ENCODE measurements at regions not wholly inside any gene's neighbourhood (a gene's known extent, or its start where the extent isn't known, plus 50 kb on each side); places are given as distances from the start of the nearest gene placed in this dataset.

DNA sequence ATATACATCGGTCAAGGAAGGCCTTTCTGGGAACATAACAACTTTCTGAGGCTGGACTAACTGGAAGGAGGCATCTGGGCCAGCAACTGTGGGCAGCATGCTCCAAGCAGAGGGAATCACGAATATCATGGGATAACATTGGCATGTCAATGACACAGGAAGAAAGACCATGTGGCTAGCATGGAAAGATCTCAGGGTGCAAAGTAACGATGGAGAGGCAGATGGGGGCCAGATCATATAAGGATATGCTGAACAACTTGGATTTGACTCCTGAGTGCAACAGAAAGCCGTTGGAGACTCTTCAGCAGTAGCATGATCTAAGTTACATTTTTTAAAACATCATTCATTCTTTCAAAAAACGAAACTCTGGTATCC is 133.6 kb downstream of the FOXI3 start:
- no peaks in the 10 kb centered on the region for H3K79me2 ChIP-seq (ENCODE audit: low read depth)
- TF ChIP-seq EZH2 (IDR thresholded peaks at IDR 0.05; ENCODE audit: low read depth), result no peak
- TF ChIP-seq, protein P1, sequence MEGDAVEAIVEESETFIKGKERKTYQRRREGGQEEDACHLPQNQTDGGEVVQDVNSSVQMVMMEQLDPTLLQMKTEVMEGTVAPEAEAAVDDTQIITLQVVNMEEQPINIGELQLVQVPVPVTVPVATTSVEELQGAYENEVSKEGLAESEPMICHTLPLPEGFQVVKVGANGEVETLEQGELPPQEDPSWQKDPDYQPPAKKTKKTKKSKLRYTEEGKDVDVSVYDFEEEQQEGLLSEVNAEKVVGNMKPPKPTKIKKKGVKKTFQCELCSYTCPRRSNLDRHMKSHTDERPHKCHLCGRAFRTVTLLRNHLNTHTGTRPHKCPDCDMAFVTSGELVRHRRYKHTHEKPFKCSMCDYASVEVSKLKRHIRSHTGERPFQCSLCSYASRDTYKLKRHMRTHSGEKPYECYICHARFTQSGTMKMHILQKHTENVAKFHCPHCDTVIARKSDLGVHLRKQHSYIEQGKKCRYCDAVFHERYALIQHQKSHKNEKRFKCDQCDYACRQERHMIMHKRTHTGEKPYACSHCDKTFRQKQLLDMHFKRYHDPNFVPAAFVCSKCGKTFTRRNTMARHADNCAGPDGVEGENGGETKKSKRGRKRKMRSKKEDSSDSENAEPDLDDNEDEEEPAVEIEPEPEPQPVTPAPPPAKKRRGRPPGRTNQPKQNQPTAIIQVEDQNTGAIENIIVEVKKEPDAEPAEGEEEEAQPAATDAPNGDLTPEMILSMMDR (conservative IDR thresholded peaks at IDR 0.05), result no peak
- no peaks in the 10 kb centered on the region for H3K9me2 ChIP-seq (ENCODE audit: insufficient read depth)
- ChIA-PET POLR2A (ENCODE audit: unreplicated experiment) (no interaction called here), CTCF (no interaction called here)
- no peaks in the 10 kb centered on the region for H3F3A ChIP-seq (ENCODE audit: insufficient read depth, low read depth)
- H3K9me3 ChIP-seq (ENCODE audit: insufficient read depth, low read depth), result no peaks in the 10 kb centered on the region
- H2AFZ ChIP-seq, result no peak overlapping the region
- DNase-seq, result no peak
- no peaks in the 10 kb centered on the region for H3K36me3 ChIP-seq (ENCODE audit: low read depth)
- H4K20me1 ChIP-seq (ENCODE audit: insufficient read depth), result no peaks in the 10 kb centered on the region
- H3K4me1 ChIP-seq (replicated peaks; ENCODE audit: insufficient read depth), result no peaks in the 10 kb centered on the region
- H3K4me3 ChIP-seq, result no peak overlapping the region
- no TSS peak for BruUV-seq (replicated peaks)
- peaks cover 36% of the 10 kb centered on the region; the same call in 1 of the 2 replicates for H3K27me3 ChIP-seq (ENCODE audit: insufficient read depth, low read depth)
- H3K4me2 ChIP-seq, result no peak overlapping the region
- intact Hi-C loops (cut with micrococcal nuclease; ENCODE audit: unreplicated experiment), result no loop called here
- H3K27ac ChIP-seq, result no peak overlapping the region

DNA sequence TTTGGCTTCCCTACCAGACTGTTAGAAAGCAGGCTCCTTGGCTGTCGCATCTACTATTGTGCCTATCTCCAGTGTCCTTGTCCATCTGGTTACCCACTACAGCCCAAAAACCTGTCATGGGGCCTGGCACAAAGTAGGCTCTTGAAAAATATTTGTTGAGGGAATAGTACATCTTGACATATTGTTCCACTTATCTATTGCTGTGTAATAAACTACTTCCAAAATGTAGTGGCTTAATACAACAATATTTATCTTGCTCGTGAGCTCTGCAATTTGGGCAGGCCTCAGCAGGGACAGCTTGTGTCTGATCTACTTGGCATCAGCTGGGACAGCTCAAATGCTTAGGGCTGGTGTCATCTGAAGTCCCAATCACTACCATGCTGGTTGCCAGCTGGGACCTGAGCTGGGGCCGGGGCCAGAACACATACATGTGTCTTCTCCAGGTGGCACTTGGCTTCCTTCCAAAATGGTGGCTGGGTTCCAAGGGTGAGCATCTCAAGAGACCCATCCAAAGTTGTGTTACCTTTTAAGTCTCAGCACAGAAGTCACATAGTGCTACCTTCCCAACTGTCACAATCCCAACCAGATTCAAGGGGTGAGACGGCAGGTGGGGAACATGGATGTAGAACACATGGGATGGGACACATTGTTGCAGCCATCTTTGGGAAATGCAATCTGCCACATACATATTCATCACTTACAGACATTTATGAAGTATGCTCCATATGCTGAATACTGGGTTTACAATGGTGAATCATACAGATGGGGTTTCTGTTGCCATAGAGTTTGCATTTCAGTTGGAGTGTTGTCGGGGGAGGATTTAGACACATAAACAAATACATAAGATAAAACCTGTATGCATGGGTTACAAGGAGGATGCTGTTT is 134.2 kb downstream of the FOXI3 start:
- Histone ChIP-seq H3K9me3 (ENCODE audit: insufficient read depth, low read depth) (no peaks in the 10 kb centered on the region), H4K20me1 (ENCODE audit: insufficient read depth) (no peaks in the 10 kb centered on the region), H3K27ac (no peak overlapping the region), H3K79me2 (ENCODE audit: low read depth) (no peaks in the 10 kb centered on the region), H2AFZ (no peak overlapping the region), H3K9me2 (ENCODE audit: insufficient read depth) (no peaks in the 10 kb centered on the region), H3K4me1 (replicated peaks; ENCODE audit: insufficient read depth) (no peaks in the 10 kb centered on the region), H3F3A (ENCODE audit: insufficient read depth, low read depth) (no peaks in the 10 kb centered on the region), H3K27me3 (ENCODE audit: insufficient read depth, low read depth) (peaks cover 33% of the 10 kb centered on the region; the same call in 1 of the 2 replicates), H3K4me3 (no peak overlapping the region), H3K36me3 (ENCODE audit: low read depth) (no peaks in the 10 kb centered on the region), H3K4me2 (no peak overlapping the region)
- BruUV-seq (replicated peaks), result no TSS peak
- CTCF ChIA-PET, result no interaction called here
- DNase-seq, result no peak
- TF ChIP-seq EZH2 (IDR thresholded peaks at IDR 0.05; ENCODE audit: low read depth), result no peak
- TF ChIP-seq, protein P1 (conservative IDR thresholded peaks at IDR 0.05), result no peak
- POLR2A ChIA-PET (ENCODE audit: unreplicated experiment), result no interaction called here
- intact Hi-C loops (cut with micrococcal nuclease; ENCODE audit: unreplicated experiment), result no loop called here

DNA sequence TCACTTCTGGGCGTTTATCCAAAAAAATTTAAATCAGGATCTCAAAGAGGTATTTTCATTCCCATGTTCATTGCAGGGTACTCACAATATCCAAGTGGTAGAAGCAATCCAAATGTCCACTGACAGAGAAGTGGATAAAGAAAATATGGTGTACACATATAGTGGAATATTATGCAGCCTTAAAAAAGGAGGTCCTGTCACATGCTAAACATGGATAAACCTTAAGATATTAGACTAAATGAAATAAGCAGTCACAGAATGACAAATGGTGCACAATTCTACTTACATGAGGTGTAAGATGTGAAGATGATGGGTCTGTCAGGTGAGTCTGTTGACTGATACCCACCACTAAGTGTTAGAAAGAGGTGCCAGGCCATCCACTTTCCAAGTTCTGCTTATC is 140.6 kb downstream of the THNSL2 start:
- H3K9me3 ChIP-seq (ENCODE audit: insufficient read depth, low read depth), result no peaks in the 10 kb centered on the region
- no peak overlapping the region for H2AFZ ChIP-seq
- no peaks in the 10 kb centered on the region for H3K79me2 ChIP-seq (ENCODE audit: low read depth)
- POLR2A ChIA-PET (ENCODE audit: unreplicated experiment), result no interaction called here
- CTCF ChIA-PET, result no interaction called here
- no peaks in the 10 kb centered on the region for H3K9me2 ChIP-seq (ENCODE audit: insufficient read depth)
- TF ChIP-seq EZH2 (IDR thresholded peaks at IDR 0.05; ENCODE audit: low read depth), result no peak
- TF ChIP-seq, protein P1 (conservative IDR thresholded peaks at IDR 0.05), result no peak
- BruUV-seq (replicated peaks), result no TSS peak
- intact Hi-C loops (cut with micrococcal nuclease; ENCODE audit: unreplicated experiment), result no loop called here
- H3K4me1 ChIP-seq (replicated peaks; ENCODE audit: insufficient read depth), result no peaks in the 10 kb centered on the region
- no peaks in the 10 kb centered on the region for H3K36me3 ChIP-seq (ENCODE audit: low read depth)
- no peaks in the 10 kb centered on the region for H3F3A ChIP-seq (ENCODE audit: insufficient read depth, low read depth)
- H3K27ac ChIP-seq, result no peak overlapping the region
- no peak for DNase-seq
- H3K4me2 ChIP-seq, result no peak overlapping the region
- H3K27me3 ChIP-seq (ENCODE audit: insufficient read depth, low read depth), result no peaks in the 10 kb centered on the region
- H4K20me1 ChIP-seq (ENCODE audit: insufficient read depth), result no peaks in the 10 kb centered on the region
- H3K4me3 ChIP-seq, result no peak overlapping the region
